ENCODE measurements at regions not wholly inside any gene's neighbourhood (a gene's known extent, or its start where the extent isn't known, plus 50 kb on each side); places are given as distances from the start of the nearest gene placed in this dataset.

GRCh38 chr7:79681454-79681853, 228.0 kb upstream of the MAGI2 start:
- WGBS (ENCODE audit: insufficient coverage), result 60% methylated on average over 3 of the region's 8 CpGs
- Histone ChIP-seq H3K36me3 (ENCODE audit: control insufficient read depth, insufficient read depth, low read length) (no peaks in the 10 kb centered on the region), H3K9me3 (replicated peaks; ENCODE audit: control insufficient read depth, low read depth, low read length) (no peaks in the 10 kb centered on the region), H3K27me3 (ENCODE audit: control insufficient read depth, insufficient read depth, low read length) (no peaks in the 10 kb centered on the region), H3K4me3 (ENCODE audit: low read length) (no peak overlapping the region), H3K27ac (ENCODE audit: low read length) (no peak overlapping the region), H3K4me1 (ENCODE audit: control insufficient read depth, insufficient read depth, low read length) (no peaks in the 10 kb centered on the region)
- DNase-seq, result no peak

- H3K27me3 ChIP-seq (ENCODE audit: control insufficient read depth, insufficient read depth, low read length), result no peaks in the 10 kb centered on the region
- no peak overlapping the region for H3K27ac ChIP-seq (ENCODE audit: low read length)
- DNase-seq, result no peak
- no peaks in the 10 kb centered on the region for H3K36me3 ChIP-seq (ENCODE audit: control insufficient read depth, insufficient read depth, low read length)
- no peaks in the 10 kb centered on the region for H3K9me3 ChIP-seq (replicated peaks; ENCODE audit: control insufficient read depth, low read depth, low read length)
- WGBS (ENCODE audit: insufficient coverage), result 77% methylated on average over 2 of the region's 3 CpGs
- H3K4me1 ChIP-seq (ENCODE audit: control insufficient read depth, insufficient read depth, low read length), result no peaks in the 10 kb centered on the region
- H3K4me3 ChIP-seq (ENCODE audit: low read length), result no peak overlapping the region
These were observed 220.5 kb upstream of the MAGI2 start for GRCh38 chr7:79673969-79674368.

GRCh38 chr7:79673421-79673820, 220.0 kb upstream of the MAGI2 start:
- Histone ChIP-seq H3K9me3 (replicated peaks; ENCODE audit: control insufficient read depth, low read depth, low read length) (no peaks in the 10 kb centered on the region), H3K27me3 (ENCODE audit: control insufficient read depth, insufficient read depth, low read length) (no peaks in the 10 kb centered on the region), H3K27ac (ENCODE audit: low read length) (no peak overlapping the region), H3K4me1 (ENCODE audit: control insufficient read depth, insufficient read depth, low read length) (no peaks in the 10 kb centered on the region), H3K36me3 (ENCODE audit: control insufficient read depth, insufficient read depth, low read length) (no peaks in the 10 kb centered on the region), H3K4me3 (ENCODE audit: low read length) (no peak overlapping the region)
- WGBS (ENCODE audit: insufficient coverage), result no CpG with 5 or more reads among the region's 1 CpG
- DNase-seq, result no peak

GRCh38 chr7:79668292-79668691, 214.8 kb upstream of the MAGI2 start:
- H3K9me3 ChIP-seq (replicated peaks; ENCODE audit: control insufficient read depth, low read depth, low read length), result no peaks in the 10 kb centered on the region
- no CpG with 5 or more reads among the region's 3 CpGs for WGBS (ENCODE audit: insufficient coverage)
- H3K4me3 ChIP-seq (ENCODE audit: low read length), result no peak overlapping the region
- no peak for DNase-seq
- H3K27me3 ChIP-seq (ENCODE audit: control insufficient read depth, insufficient read depth, low read length), result no peaks in the 10 kb centered on the region
- H3K4me1 ChIP-seq (ENCODE audit: control insufficient read depth, insufficient read depth, low read length), result no peaks in the 10 kb centered on the region
- H3K27ac ChIP-seq (ENCODE audit: low read length), result no peak overlapping the region
- H3K36me3 ChIP-seq (ENCODE audit: control insufficient read depth, insufficient read depth, low read length), result no peaks in the 10 kb centered on the region

- WGBS (ENCODE audit: insufficient coverage), result no CpG with 5 or more reads among the region's 3 CpGs
- H3K36me3 ChIP-seq (ENCODE audit: control insufficient read depth, insufficient read depth, low read length), result no peaks in the 10 kb centered on the region
- H3K27me3 ChIP-seq (ENCODE audit: control insufficient read depth, insufficient read depth, low read length), result no peaks in the 10 kb centered on the region
- no peaks in the 10 kb centered on the region for H3K9me3 ChIP-seq (replicated peaks; ENCODE audit: control insufficient read depth, low read depth, low read length)
- DNase-seq, result no peak
- no peak overlapping the region for H3K27ac ChIP-seq (ENCODE audit: low read length)
- H3K4me3 ChIP-seq (ENCODE audit: low read length), result no peak overlapping the region
- no peaks in the 10 kb centered on the region for H3K4me1 ChIP-seq (ENCODE audit: control insufficient read depth, insufficient read depth, low read length)
These were observed 213.0 kb upstream of the MAGI2 start for GRCh38 chr7:79666472-79666871.

- no peak overlapping the region for H3K27ac ChIP-seq (ENCODE audit: low read length)
- H3K36me3 ChIP-seq (ENCODE audit: control insufficient read depth, insufficient read depth, low read length), result no peaks in the 10 kb centered on the region
- H3K9me3 ChIP-seq (replicated peaks; ENCODE audit: control insufficient read depth, low read depth, low read length), result no peaks in the 10 kb centered on the region
- DNase-seq, result peak; percentile 12
- 75% methylated on average over 2 of the region's 2 CpGs for WGBS (ENCODE audit: insufficient coverage)
- H3K4me3 ChIP-seq (ENCODE audit: low read length), result no peak overlapping the region
- H3K4me1 ChIP-seq (ENCODE audit: control insufficient read depth, insufficient read depth, low read length), result no peaks in the 10 kb centered on the region
- H3K27me3 ChIP-seq (ENCODE audit: control insufficient read depth, insufficient read depth, low read length), result no peaks in the 10 kb centered on the region
These were observed 211.6 kb upstream of the MAGI2 start for GRCh38 chr7:79664884-79665676.

GRCh38 chr7:79658304-79658703, 204.8 kb upstream of the MAGI2 start:
- Histone ChIP-seq H3K27me3 (ENCODE audit: control insufficient read depth, insufficient read depth, low read length) (no peaks in the 10 kb centered on the region), H3K4me3 (ENCODE audit: low read length) (no peak overlapping the region), H3K4me1 (ENCODE audit: control insufficient read depth, insufficient read depth, low read length) (no peaks in the 10 kb centered on the region), H3K9me3 (replicated peaks; ENCODE audit: control insufficient read depth, low read depth, low read length) (no peaks in the 10 kb centered on the region), H3K27ac (ENCODE audit: low read length) (no peak overlapping the region), H3K36me3 (ENCODE audit: control insufficient read depth, insufficient read depth, low read length) (no peaks in the 10 kb centered on the region)
- DNase-seq, result no peak

- Histone ChIP-seq H3K27ac (ENCODE audit: low read length) (no peak overlapping the region), H3K36me3 (ENCODE audit: control insufficient read depth, insufficient read depth, low read length) (no peaks in the 10 kb centered on the region), H3K4me3 (ENCODE audit: low read length) (no peak overlapping the region), H3K4me1 (ENCODE audit: control insufficient read depth, insufficient read depth, low read length) (no peaks in the 10 kb centered on the region), H3K9me3 (replicated peaks; ENCODE audit: control insufficient read depth, low read depth, low read length) (no peaks in the 10 kb centered on the region), H3K27me3 (ENCODE audit: control insufficient read depth, insufficient read depth, low read length) (no peaks in the 10 kb centered on the region)
- DNase-seq, result no peak
- no CpG with 5 or more reads among the region's 2 CpGs for WGBS (ENCODE audit: insufficient coverage)
These were observed 199.7 kb upstream of the MAGI2 start for GRCh38 chr7:79653136-79653631.

- H3K4me1 ChIP-seq (ENCODE audit: control insufficient read depth, insufficient read depth, low read length), result no peaks in the 10 kb centered on the region
- DNase-seq, result no peak
- no peaks in the 10 kb centered on the region for H3K27me3 ChIP-seq (ENCODE audit: control insufficient read depth, insufficient read depth, low read length)
- no peak overlapping the region for H3K4me3 ChIP-seq (ENCODE audit: low read length)
- H3K27ac ChIP-seq (ENCODE audit: low read length), result no peak overlapping the region
- 67% methylated on average over 1 of the region's 2 CpGs for WGBS (ENCODE audit: insufficient coverage)
- H3K36me3 ChIP-seq (ENCODE audit: control insufficient read depth, insufficient read depth, low read length), result no peaks in the 10 kb centered on the region
- H3K9me3 ChIP-seq (replicated peaks; ENCODE audit: control insufficient read depth, low read depth, low read length), result no peaks in the 10 kb centered on the region
These were observed 199.2 kb upstream of the MAGI2 start for GRCh38 chr7:79652619-79653018.

GRCh38 chr7:79647711-79648110, 194.2 kb upstream of the MAGI2 start:
- WGBS (ENCODE audit: insufficient coverage), result 93% methylated on average over 7 of the region's 8 CpGs
- no peak overlapping the region for H3K4me3 ChIP-seq (ENCODE audit: low read length)
- H3K27ac ChIP-seq (ENCODE audit: low read length), result no peak overlapping the region
- H3K27me3 ChIP-seq (ENCODE audit: control insufficient read depth, insufficient read depth, low read length), result no peaks in the 10 kb centered on the region
- H3K9me3 ChIP-seq (replicated peaks; ENCODE audit: control insufficient read depth, low read depth, low read length), result no peaks in the 10 kb centered on the region
- DNase-seq, result no peak
- H3K4me1 ChIP-seq (ENCODE audit: control insufficient read depth, insufficient read depth, low read length), result no peaks in the 10 kb centered on the region
- H3K36me3 ChIP-seq (ENCODE audit: control insufficient read depth, insufficient read depth, low read length), result no peaks in the 10 kb centered on the region

GRCh38 chr7:79646278-79646677, 192.8 kb upstream of the MAGI2 start:
- DNase-seq, result no peak
- Histone ChIP-seq H3K27ac (ENCODE audit: low read length) (no peak overlapping the region), H3K4me3 (ENCODE audit: low read length) (no peak overlapping the region), H3K27me3 (ENCODE audit: control insufficient read depth, insufficient read depth, low read length) (no peaks in the 10 kb centered on the region), H3K36me3 (ENCODE audit: control insufficient read depth, insufficient read depth, low read length) (no peaks in the 10 kb centered on the region), H3K9me3 (replicated peaks; ENCODE audit: control insufficient read depth, low read depth, low read length) (no peaks in the 10 kb centered on the region), H3K4me1 (ENCODE audit: control insufficient read depth, insufficient read depth, low read length) (no peaks in the 10 kb centered on the region)
- WGBS (ENCODE audit: insufficient coverage), result no CpG with 5 or more reads among the region's 4 CpGs

Measured in muscle of leg (tissue), 3 donors.